Mesendoderm (in vitro differentiated cells): ENCODE measurements at regions not wholly inside any gene's neighbourhood (a gene's known extent, or its start where the extent isn't known, plus 50 kb on each side); places are given as distances from the start of the nearest gene placed in this dataset.

Experiments
- DNase-seq: peaks from one replicate; pipeline ENCODE4 v3.0.0; 2013
- H2AK5ac ChIP-seq: 2 replicates; pipeline ENCODE4 v1.6.1; 2013; ENCODE audit warnings: low read length, inconsistent platforms
- H2BK120ac ChIP-seq: 2 replicates; pipeline ENCODE4 v1.6.1; 2013; ENCODE audit warnings: low read depth, mild to moderate bottlenecking, low read length, moderate library complexity, mixed read lengths
- H2BK15ac ChIP-seq: replicated peaks from 2 replicates; pipeline ENCODE4 v1.6.1; 2013; ENCODE audit warnings: low read depth, mild to moderate bottlenecking, moderate library complexity
- H2BK5ac ChIP-seq: 2 replicates; pipeline ENCODE4 v1.6.1; 2013; ENCODE audit warnings: low read length, inconsistent platforms
- H3K18ac ChIP-seq: 2 replicates; pipeline ENCODE4 v1.6.1; 2013; ENCODE audit warnings: mild to moderate bottlenecking, low read length, mixed read lengths
- H3K23ac ChIP-seq: one replicate; pipeline ENCODE4 v1.6.1; 2013; ENCODE audit warnings: low read length
- H3K27ac ChIP-seq: 2 replicates; pipeline ENCODE4 v1.5.1; 2013; ENCODE audit warnings: low read depth, mild to moderate bottlenecking, inconsistent platforms, low read length, moderate library complexity
- H3K27me3 ChIP-seq: 2 replicates; pipeline ENCODE4 v1.6.1; 2013; ENCODE audit warnings: low read length, control low read depth, mild to moderate bottlenecking, inconsistent platforms; ENCODE audit not compliant: insufficient read depth, poor library complexity
- H3K36me3 ChIP-seq: 2 replicates; pipeline ENCODE4 v1.6.1; 2013; ENCODE audit warnings: low read length, inconsistent platforms; ENCODE audit not compliant: control insufficient read depth, insufficient read depth
- H3K4ac ChIP-seq: one replicate; pipeline ENCODE4 v1.6.1; 2013; ENCODE audit warnings: low read depth, mild to moderate bottlenecking, low read length, moderate library complexity
- H3K4me1 ChIP-seq: 2 replicates; pipeline ENCODE4 v1.6.1; 2013; ENCODE audit warnings: low read depth, low read length, inconsistent platforms; ENCODE audit not compliant: control insufficient read depth
- H3K4me2 ChIP-seq: 2 replicates; pipeline ENCODE4 v1.6.1; 2013; ENCODE audit warnings: low read length
- H3K4me3 ChIP-seq: 2 replicates; pipeline ENCODE4 v1.5.1; 2013; ENCODE audit warnings: mild to moderate bottlenecking, low read length
- H3K56ac ChIP-seq: one replicate; pipeline ENCODE4 v1.6.1; 2013; ENCODE audit warnings: low read length
- H3K79me1 ChIP-seq: 2 replicates; pipeline ENCODE4 v1.6.1; 2013; ENCODE audit warnings: low read length, inconsistent platforms
- H3K79me2 ChIP-seq: 2 replicates; pipeline ENCODE4 v1.6.1; 2013; ENCODE audit warnings: mild to moderate bottlenecking, low read length; ENCODE audit not compliant: control insufficient read depth, insufficient read depth
- H3K9ac ChIP-seq: 2 replicates; pipeline ENCODE4 v1.6.1; 2013; ENCODE audit warnings: low read length, inconsistent platforms
- H4K5ac ChIP-seq: one replicate; pipeline ENCODE4 v1.6.1; 2013; ENCODE audit warnings: low read length
- H4K8ac ChIP-seq: one replicate; pipeline ENCODE4 v1.6.1; 2013; ENCODE audit warnings: low read depth, mild to moderate bottlenecking, control low read depth, low read length, moderate library complexity
- WGBS: extraction: QIAGEN DNeasy Blood & Tissue Kit; methylation state at CpG from one replicate; pipeline ENCODE4 v1.1.7; 2013; ENCODE audit warnings: low lambda C conversion rate, missing lambda C conversion rate; ENCODE audit not compliant: insufficient coverage; ENCODE audit errors: extremely low coverage; 5-methylcytosine and 5-hydroxymethylcytosine counted together

DNA sequence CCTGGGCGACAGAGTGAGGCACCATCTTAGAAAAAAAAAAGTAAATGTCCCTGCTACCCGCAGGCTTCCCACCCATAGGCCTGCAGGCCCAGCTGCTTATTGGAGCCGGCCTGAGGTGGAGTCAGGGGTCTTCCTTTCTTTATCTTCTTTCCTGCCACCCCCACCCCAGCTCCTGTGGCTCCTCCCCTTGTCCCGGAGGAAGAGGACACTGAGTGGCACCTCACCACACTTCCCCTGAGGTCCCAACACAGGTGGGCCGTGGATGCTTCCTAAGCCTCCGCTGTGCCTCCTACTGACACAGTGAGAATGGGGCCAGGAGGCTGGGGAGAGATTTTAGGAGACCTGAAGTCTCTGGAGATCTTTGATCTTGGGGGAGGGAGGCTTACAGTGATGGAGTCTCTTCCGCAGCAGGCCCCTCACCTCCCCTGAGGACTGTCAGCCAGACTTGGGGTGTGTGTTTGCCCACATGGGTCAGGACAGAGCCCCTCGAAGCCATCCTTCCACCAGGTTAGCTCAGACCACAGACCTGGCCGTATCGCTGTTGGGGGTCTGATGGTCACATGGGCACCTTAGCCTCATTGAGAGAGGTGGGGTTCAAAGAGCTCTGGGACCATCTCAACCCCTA is 135.4 kb upstream of the IER5L start:
- H3K79me1 ChIP-seq, result no peaks in the 10 kb centered on the region
- H3K79me2 ChIP-seq, result no peaks in the 10 kb centered on the region
- no peak for DNase-seq

DNA sequence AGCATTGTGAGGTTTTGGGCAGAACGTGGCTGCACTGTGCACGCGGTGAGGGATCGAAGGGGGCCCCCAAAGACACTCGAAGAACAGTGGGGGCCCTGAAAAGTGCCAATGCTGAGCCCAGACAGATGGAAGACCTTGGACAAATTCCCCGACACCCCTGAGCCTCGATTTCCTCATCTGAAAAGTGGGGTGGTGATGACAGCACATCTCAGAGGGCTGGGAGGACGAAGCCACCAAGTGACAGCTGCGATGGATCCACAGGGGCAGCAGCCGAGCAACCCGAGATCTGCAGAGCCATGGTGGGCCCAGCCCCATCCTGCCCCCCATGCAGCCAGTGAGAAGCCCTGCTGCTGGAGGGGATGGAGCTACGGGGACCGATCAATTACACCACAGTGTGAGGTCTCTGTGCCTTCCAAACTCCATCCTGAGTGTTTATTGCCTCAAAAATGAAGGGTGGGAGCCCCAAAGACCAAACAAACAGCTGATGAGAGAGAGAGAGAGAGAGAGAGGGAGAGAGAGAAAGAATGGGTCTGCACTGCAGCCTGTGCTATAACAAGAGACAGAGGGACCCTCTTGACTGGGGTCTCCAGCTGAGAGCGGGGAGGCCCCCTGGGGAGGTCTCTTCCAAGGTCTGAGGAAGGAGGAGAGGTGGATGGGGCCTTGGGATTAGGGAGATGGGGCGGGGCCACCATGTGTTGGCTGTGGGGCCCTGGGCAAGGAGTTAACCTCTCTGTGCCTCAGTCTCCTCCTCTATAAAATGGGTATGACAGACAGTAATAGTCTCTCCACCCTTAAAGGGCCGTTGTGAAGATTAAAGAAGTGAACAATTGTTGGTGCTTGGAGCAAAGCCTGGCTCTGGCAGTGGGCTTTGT is 134.4 kb upstream of the IER5L start:
- Histone ChIP-seq H3K4ac (no peak overlapping the region), H4K5ac (no peak overlapping the region), H2AK5ac (no peak overlapping the region), H2BK120ac (no peak overlapping the region), H3K36me3 (no peaks in the 10 kb centered on the region), H3K27ac (no peak overlapping the region), H3K4me3 (no peak overlapping the region), H3K9ac (no peak overlapping the region), H3K23ac (no peak overlapping the region), H3K79me1 (no peaks in the 10 kb centered on the region), H3K56ac (no peak overlapping the region), H3K79me2 (no peaks in the 10 kb centered on the region), H4K8ac (no peak overlapping the region), H3K4me2 (no peak overlapping the region), H3K18ac (no peak overlapping the region), H3K27me3 (no peaks in the 10 kb centered on the region), H2BK5ac (no peak overlapping the region), H3K4me1 (no peaks in the 10 kb centered on the region), H2BK15ac (no peak overlapping the region)
- DNase-seq, result no peak
- WGBS, result no CpG with 5 or more reads among the region's 16 CpGs

More for the DNA sequence above, 135.4 kb upstream of the IER5L start:
- WGBS, result no CpG with 5 or more reads among the region's 10 CpGs
- H2AK5ac ChIP-seq, result no peak overlapping the region
- H2BK120ac ChIP-seq, result no peak overlapping the region
- no peak overlapping the region for H3K4me3 ChIP-seq
- no peaks in the 10 kb centered on the region for H3K27me3 ChIP-seq
- no peak overlapping the region for H2BK15ac ChIP-seq
- no peak overlapping the region for H4K5ac ChIP-seq
- no peak overlapping the region for H3K56ac ChIP-seq
- no peak overlapping the region for H3K18ac ChIP-seq
- H2BK5ac ChIP-seq, result no peak overlapping the region
- no peak overlapping the region for H3K23ac ChIP-seq
- no peak overlapping the region for H4K8ac ChIP-seq
- H3K9ac ChIP-seq, result no peak overlapping the region
- H3K4me1 ChIP-seq, result no peaks in the 10 kb centered on the region
- no peak overlapping the region for H3K4me2 ChIP-seq
- H3K36me3 ChIP-seq, result no peaks in the 10 kb centered on the region
- no peak overlapping the region for H3K27ac ChIP-seq
- H3K4ac ChIP-seq, result no peak overlapping the region

- Histone ChIP-seq H4K5ac (no peak overlapping the region), H3K36me3 (no peaks in the 10 kb centered on the region)
Measured at GRCh38 chr9:129311643-129312042, 133.6 kb upstream of the IER5L start.

GRCh38 chr9:129310666-129311350 is 132.7 kb upstream of the IER5L start:
- no peak overlapping the region for H4K5ac ChIP-seq
- no peak overlapping the region for H3K9ac ChIP-seq
- no peak overlapping the region for H2BK5ac ChIP-seq
- DNase-seq, result no peak
- no peak overlapping the region for H3K27ac ChIP-seq
- no CpG with 5 or more reads among the region's 7 CpGs for WGBS
- H3K79me2 ChIP-seq, result no peaks in the 10 kb centered on the region
- H3K18ac ChIP-seq, result no peak overlapping the region
- no peak overlapping the region for H3K23ac ChIP-seq
- H3K4me3 ChIP-seq, result no peak overlapping the region
- no peak overlapping the region for H4K8ac ChIP-seq
- no peaks in the 10 kb centered on the region for H3K79me1 ChIP-seq
- H3K4me2 ChIP-seq, result no peak overlapping the region
- no peak overlapping the region for H2BK120ac ChIP-seq
- no peaks in the 10 kb centered on the region for H3K4me1 ChIP-seq
- H3K36me3 ChIP-seq, result no peaks in the 10 kb centered on the region
- H3K56ac ChIP-seq, result no peak overlapping the region
- no peak overlapping the region for H2AK5ac ChIP-seq
- H2BK15ac ChIP-seq, result no peak overlapping the region
- no peak overlapping the region for H3K4ac ChIP-seq
- no peaks in the 10 kb centered on the region for H3K27me3 ChIP-seq

More at GRCh38 chr9:129311643-129312042, 133.6 kb upstream of the IER5L start:
- H4K8ac ChIP-seq, result no peak overlapping the region
- H3K4me3 ChIP-seq, result no peak overlapping the region
- H3K79me1 ChIP-seq, result no peaks in the 10 kb centered on the region
- no peaks in the 10 kb centered on the region for H3K27me3 ChIP-seq
- H2AK5ac ChIP-seq, result no peak overlapping the region
- no peak overlapping the region for H3K27ac ChIP-seq
- no peaks in the 10 kb centered on the region for H3K79me2 ChIP-seq
- H3K4me2 ChIP-seq, result no peak overlapping the region
- H3K4ac ChIP-seq, result no peak overlapping the region
- no peak overlapping the region for H2BK15ac ChIP-seq
- H3K9ac ChIP-seq, result no peak overlapping the region
- H2BK120ac ChIP-seq, result no peak overlapping the region
- H3K23ac ChIP-seq, result no peak overlapping the region
- no peaks in the 10 kb centered on the region for H3K4me1 ChIP-seq
- H3K18ac ChIP-seq, result no peak overlapping the region
- H2BK5ac ChIP-seq, result no peak overlapping the region
- H3K56ac ChIP-seq, result no peak overlapping the region
- no CpG with 5 or more reads among the region's 4 CpGs for WGBS
- DNase-seq, result no peak

DNA sequence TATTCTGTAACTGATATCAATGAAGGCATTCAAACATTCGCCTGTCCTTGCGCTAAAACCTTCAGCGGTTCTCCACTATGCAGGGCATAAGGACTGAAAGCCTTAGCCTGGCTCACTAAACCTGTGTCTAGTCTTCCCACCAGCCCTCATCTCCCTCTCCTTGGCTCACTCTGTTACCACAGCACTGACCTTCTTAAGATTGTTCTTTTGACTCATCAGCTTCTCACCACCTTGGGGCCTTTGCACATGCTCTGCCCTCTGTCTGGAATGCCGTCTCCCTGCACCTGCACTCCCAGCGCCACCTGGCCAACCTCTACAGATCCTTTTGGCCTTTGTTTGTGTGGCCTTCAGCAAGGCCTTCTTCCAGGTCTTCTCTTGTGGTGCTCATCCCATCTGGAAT is 131.8 kb upstream of the IER5L start:
- H3K56ac ChIP-seq, result no peak overlapping the region
- H3K27me3 ChIP-seq, result no peaks in the 10 kb centered on the region
- no peaks in the 10 kb centered on the region for H3K79me1 ChIP-seq
- H2BK5ac ChIP-seq, result no peak overlapping the region
- H3K4me1 ChIP-seq, result no peaks in the 10 kb centered on the region
- no peak overlapping the region for H3K18ac ChIP-seq
- no peak overlapping the region for H3K9ac ChIP-seq
- no peak overlapping the region for H3K4ac ChIP-seq
- H3K36me3 ChIP-seq, result no peaks in the 10 kb centered on the region
- no peak overlapping the region for H3K4me2 ChIP-seq
- no peak overlapping the region for H2BK15ac ChIP-seq
- no peak overlapping the region for H3K23ac ChIP-seq
- H3K4me3 ChIP-seq, result no peak overlapping the region
- no peak overlapping the region for H4K8ac ChIP-seq
- H3K27ac ChIP-seq, result no peak overlapping the region
- no peaks in the 10 kb centered on the region for H3K79me2 ChIP-seq
- no peak for DNase-seq
- H2AK5ac ChIP-seq, result no peak overlapping the region
- no peak overlapping the region for H4K5ac ChIP-seq
- no CpG with 5 or more reads among the region's 5 CpGs for WGBS
- H2BK120ac ChIP-seq, result no peak overlapping the region
